ENCODE measurements at regions not wholly inside any gene's neighbourhood (a gene's known extent, or its start where the extent isn't known, plus 50 kb on each side); places are given as distances from the start of the nearest gene placed in this dataset.
"Not testable (repeated sequence)": the region's sequence is repeated elsewhere in the genome, so short reads cannot be mapped to it uniquely, and the experiment has no call there.

DNA sequence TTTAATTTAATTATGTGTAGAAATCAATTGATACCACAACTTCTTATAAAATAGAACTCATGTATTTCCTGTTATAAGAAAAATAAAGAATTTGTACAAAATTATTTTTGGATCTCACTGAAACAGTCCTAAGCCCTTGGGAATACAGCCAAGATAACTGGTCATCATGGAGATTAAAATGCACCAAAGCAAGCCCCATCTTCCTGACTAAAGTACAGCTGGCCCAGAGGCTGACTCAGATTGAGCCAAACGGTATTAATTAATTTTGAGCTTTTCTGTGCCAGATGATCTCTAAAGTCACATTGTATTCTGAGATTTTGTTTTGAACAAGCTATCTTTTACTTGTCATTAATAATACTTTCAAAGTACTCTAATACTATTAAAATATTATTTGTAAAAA lies 978.5 kb downstream of the TBC1D32 start:
- DNase-seq (ENCODE audit: low spot score): no peak

DNA sequence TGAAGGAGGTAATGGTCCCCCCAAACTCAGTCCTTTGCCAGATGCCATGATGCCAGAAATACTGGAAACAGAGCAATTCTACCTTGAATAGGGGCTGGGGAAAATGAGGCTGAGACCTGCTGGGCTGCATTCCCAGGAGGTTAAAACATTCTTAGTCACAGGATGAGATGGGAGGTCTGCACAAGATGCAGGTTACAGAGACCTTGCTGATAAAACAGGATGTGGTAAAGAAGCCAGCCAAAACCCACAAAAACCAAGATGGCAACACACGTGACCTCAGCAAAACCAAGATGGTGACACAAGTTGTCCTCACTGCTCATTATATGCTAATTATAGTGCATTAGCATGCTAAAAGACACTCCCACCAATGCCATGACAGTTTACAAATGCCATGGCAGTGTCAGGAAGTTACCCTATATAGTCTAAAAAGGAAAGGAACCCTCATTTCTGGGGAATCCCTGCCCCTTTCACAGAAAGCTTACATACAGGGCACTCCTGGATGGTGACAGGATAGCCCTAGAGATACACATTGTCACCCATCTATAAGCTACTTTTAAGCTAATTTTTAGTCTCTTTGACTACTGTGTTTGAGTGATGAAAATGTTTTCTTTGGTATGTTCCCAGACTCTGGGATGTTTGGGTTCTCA lies 979.7 kb downstream of the TBC1D32 start:
- DNase-seq (ENCODE audit: low spot score): no peak

DNA sequence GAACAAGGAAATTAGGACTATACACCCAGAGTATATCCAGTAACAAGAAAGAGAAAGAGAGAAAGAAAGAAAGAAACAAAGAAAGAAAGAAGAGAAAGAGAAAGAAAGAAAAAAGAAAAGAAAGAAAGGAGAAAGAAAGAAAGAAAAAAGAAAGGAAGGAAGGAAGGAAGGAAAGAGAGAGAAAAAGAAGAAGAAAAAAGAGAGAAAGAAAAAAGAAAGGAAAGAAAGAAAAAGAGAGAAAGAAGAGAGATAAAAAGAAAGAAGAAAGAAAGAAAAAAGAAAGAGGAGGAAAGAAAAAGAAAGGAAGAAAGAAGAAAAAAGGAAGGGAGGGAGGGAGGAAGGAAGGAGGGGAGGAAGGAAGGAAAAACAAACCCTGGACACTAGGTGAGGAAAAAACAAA lies 981.8 kb downstream of the TBC1D32 start:
- no peak for DNase-seq (ENCODE audit: low spot score)

DNA sequence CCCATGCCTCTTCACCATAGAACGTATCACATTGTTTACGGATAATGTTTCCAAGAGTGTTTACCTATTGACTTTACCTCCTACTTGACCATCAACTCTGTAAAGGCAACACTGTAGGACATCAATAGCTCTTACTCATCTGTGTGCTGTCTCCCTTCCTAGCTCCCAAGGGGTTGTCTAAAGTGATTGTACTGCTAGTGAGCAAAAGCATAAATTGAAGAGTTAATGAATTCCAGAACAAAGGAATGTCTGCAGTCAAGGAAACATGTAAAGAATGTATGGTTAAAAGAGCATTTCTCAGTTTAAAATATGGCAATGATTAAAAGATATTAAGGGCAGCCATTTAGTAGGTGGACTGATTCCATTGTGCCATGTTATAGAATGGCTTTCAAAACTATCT lies 985.4 kb downstream of the TBC1D32 start:
- no peak for DNase-seq (ENCODE audit: low spot score)

DNA sequence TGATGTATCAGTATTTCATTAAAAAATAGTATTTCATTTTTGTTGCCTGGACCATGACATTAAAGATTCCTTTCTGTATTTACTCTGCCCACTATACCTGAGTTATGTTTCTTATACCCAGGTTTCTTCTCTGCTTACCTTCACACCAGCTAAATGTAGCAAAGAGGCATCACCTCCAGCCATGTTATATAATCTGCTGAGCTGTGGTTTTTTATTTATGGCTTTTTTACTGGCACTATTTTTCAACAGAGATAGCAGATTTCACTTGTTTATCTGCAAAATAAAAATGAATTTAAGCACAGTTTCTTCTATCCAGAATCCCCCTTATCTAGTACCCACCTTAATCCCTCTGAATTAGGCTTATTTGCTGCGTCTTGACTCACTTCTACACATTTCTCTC lies 979.0 kb upstream of the MAN1A1 start:
- DNase-seq (ENCODE audit: low spot score): no peak

DNA sequence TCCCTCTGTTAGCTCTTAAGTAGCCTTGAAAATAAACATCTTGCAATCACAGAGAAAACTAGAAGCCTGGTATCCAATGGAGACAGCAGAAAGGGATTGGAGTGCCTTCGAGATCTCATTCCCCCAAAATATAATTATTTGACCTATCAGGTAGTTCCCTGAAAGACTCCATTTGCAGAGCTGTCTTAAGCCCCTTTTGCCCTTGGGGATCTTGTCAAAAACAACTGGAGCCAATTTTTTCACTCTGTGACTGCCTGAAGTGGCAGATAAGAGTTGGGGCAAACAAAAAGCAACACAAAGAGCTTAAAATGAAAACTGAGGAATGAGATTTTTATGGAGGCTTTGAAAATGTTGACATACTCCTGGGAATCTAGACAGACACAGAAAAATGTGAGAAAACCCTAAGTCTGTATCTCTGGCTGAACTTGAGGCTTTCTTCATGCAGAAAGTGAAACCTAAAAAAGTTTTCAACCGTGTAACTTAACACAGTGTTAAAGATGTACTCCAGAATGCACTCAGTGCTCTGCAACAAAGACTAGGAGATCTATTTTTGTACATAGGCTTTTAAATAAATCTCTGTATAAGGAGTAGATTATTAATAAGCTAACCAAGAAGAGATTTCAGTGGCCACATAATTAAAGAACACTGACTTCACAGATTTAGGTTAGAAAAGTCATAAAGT lies 971.1 kb upstream of the MAN1A1 start:
- DNase-seq (ENCODE audit: low spot score): no peak

DNA sequence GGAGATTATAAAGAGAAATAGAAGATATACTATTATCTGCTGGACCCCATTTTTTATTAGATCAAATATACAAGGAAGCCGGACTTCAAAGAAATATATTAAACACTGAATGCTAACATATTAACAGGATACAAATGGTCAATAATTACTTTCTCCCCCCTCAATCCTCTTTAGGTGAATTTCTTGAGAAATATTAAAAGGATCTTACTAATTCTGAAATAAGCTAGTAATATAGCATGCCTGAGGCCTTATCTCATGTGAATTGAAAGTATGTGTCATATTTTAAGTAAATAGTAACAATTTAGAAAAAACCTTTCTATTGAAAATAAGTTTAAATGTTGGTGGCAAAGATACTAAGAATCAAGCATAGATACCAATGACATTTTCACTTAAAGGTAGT lies 954.7 kb upstream of the MAN1A1 start:
- DNase-seq (ENCODE audit: low spot score): no peak

DNA sequence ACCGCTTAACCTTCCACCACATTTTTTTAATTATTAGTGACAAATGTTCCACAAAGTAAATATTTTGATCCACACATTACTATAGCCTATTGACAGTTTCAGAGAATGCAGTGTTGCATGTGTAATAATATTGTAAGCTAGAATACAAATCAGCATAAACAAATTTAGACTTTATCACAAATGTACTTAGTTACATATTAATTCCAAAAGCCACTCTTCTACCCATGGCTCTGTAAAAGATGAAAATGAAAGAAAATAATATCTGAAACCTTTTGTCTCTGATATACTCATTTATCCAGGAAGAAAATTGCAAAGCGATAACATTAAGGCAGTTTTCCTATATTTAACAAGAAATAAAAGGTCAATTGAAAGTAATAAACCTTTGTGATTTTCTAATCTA lies 954.0 kb upstream of the MAN1A1 start:
- DNase-seq (ENCODE audit: low spot score): no peak

DNA sequence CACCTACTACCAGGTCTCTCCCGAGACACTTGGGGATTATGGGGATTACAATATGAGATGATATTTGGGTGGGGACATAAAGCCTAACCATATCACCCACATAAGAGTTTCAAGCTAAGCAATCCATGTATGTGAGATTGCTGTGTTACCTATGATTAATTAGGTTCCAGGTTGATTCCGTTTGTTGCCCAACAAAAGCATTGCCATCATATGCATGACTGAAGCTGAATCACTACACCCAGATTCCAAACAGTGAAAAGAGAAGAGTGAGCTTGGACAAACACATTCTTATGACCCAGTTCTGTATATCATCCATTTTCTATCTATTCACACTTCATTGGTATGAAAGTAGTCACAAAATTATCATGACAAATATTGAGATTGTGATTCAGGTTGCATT lies 952.5 kb upstream of the MAN1A1 start:
- DNase-seq (ENCODE audit: low spot score): no peak

DNA sequence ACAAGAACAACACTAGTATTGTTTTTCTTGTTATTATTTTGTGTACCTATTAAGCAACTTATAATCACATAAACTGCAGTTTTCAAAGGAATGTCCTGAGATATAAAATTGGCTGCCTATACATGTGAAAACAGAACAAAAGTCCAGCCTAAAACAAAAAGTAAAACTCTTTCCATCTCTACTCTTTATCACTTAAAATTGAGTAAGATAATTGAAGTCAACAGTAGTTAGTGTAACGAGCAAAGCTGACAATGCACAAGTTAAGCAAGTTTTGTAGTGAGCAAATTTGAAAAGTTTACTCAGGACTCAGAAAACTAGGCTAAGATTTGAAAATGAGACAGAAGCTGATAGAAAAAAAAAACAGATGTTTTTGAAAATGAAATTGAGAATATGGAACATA lies 941.4 kb upstream of the MAN1A1 start:
- no peak for DNase-seq (ENCODE audit: low spot score)

DNA sequence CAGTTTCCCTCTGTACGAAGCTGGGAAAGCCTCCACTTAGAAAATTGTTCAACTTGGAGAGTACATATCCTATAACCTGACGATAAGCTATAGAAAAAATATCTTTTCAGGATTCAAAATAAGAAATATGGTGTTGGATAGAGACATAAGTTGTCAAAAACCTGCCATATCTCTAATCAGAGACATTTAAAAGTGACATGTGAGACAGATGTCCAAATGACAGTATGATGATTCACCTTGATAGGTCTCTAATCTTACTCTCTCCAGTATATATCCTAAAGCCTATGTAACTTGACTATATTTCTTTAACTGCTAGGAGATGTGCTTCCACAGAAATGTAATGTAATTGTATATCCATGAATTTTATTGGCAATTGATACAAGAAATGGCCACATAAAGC lies 932.4 kb upstream of the MAN1A1 start:
- DNase-seq (ENCODE audit: low spot score): no peak

DNA sequence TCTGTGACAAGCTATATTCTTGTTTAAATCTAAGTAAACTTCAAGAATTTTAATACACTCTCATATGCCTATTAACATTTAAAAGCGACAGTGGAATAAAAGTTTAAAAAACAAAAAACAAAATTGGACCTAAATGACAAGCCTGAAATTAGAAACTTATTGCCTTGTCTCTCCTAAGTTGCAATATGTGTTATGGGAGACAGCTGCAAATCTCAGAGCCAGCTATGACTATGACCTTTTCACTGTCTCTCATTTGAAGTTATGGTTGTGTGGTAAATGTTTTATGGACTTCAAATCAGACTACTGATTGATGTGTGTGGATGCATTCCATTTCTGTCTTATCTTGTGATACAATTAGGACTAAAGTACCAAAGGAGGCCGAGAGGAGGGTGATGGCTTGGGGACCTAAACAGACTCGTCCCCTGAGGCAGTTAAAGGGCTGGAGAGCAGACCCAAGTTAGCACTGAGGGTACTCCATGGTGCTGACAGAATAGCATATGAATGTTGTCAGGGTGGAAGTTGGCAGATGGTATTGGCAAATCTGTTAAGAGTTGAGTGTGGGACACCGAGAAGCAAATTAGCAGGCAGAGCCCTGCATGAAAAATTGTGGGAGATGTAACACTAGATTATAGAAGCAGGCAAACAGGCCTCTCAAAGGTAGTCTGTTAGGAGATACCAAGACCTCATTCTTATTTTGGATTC lies 930.1 kb upstream of the MAN1A1 start:
- no peak for DNase-seq (ENCODE audit: low spot score)

DNA sequence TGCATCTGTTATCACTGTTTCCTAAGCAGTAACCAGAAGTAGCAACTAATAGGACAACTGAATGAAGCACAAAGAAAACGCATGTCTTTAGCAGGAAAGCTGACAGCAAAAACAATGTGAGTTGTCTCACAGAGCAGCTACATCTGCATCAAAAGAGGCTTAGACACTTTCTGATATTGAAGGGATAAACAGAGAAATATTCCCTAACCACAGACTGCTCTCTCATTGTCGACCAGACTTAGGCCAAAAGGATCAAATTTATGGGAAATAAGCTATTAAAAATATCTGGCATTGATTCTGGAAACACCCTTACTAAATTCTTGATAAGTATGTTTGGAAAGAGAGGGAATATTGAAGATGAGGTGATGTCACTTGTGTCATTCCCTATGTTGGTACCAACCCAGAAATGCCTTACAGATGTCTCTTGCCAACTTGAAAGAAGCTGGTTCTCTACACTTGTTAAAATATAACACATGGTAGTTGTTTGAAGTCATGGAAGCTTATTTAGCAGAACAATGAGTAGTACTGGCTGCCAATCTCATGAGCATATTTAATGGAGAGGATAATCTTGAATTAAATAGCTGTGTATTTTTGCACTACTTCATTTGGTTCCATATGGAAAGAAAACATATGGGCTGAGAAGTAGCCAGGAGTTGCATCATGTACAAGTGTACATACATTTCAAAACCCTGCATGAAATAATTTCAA lies 929.3 kb upstream of the MAN1A1 start:
- DNase-seq (ENCODE audit: low spot score): no peak

DNA sequence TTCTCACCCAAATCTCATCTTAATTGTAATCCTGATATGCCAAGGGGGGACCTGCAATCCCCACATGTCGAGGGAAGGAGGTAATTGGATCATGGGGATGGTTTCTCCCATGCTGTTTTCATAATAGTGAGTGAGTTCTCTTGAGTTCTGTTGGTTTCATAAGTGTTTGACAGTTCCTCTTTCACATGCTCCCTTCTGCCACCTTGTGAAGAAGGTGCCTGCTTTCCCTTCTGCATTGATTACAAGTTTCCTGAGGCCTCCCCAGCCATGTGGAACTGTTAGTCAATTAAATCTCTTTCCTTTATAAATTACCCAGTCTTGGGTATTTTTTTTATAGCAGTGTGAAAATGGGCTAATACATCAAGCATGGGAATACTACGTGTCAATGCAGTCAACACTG lies 925.0 kb upstream of the MAN1A1 start:
- DNase-seq (ENCODE audit: low spot score): no peak

DNA sequence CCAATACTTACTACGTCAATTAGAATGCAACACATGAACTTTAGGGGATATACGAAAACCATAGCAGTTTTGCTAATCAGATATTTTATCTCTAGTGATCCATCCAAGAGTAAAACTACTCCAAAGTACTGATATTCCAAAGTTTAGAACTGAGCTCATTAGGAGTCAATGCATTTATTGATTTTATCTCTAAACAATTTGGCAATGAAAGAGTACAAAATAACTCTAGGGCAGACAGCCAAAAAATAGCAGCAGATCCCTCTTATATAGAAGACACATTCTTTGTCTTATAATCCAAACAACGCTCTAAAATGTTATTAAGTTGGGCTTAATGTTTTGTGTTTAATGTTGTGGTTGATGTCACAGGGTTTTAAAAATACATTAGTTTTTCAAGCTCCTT lies 923.9 kb upstream of the MAN1A1 start:
- DNase-seq (ENCODE audit: low spot score): no peak

DNA sequence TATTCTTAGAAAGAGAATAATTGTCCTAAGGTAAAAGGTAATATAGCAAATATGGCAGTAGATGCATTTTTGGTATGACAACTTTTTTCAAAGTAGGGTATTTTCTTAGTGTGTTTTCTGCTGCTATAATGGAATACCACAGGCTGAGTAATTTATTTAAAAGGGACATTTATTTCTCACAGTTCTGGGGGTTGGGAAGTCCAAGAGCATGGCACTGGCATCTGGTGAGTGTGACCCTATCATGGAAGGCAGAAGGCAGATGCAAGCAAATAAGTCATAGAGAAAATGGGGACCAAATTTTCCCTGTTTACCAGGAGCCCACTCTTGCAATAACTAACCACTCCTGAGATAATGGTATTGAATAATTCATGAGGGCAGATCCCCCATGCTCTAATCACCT lies 922.5 kb upstream of the MAN1A1 start:
- DNase-seq (ENCODE audit: low spot score): no peak

DNA sequence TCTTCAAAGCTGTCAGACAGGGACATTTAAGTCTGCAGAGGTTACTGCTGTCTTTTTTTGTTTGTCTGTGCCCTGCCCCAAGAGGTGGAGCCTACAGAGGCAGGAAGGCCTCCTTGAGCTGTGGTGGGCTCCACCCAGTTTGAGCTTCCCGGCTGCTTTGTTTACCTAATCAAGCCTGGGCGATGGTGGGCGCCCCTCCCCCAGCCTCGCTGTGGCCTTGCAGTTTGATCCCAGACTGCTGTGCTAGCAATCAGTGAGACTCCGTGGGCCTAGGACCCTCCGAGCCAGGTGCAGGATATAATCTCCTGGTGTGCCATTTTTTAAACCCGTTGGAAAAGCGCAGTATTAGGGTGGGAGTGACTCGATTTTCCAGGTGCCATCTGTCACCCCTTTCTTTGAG lies 918.7 kb upstream of the MAN1A1 start:
- DNase-seq (ENCODE audit: low spot score): not testable (repeated sequence)

DNA sequence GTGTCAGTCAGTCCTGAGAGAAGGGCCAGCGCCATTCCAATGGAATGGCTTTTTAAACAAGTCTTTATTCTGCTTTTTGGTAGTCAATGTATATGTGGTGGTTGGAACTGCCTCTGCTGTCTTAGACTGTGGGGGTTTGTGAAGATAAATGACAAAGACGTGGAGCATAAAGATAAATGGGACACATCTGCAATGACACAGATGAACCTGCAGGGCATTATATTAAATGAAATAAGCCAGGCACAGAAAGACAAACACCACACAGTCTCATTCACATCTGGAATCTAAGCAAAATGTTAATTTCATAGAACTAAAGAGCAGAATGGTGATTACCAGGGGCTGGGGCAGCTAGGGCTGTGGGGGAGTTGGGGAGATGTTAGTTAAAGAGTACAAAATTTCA lies 912.8 kb upstream of the MAN1A1 start:
- no peak for DNase-seq (ENCODE audit: low spot score)

DNA sequence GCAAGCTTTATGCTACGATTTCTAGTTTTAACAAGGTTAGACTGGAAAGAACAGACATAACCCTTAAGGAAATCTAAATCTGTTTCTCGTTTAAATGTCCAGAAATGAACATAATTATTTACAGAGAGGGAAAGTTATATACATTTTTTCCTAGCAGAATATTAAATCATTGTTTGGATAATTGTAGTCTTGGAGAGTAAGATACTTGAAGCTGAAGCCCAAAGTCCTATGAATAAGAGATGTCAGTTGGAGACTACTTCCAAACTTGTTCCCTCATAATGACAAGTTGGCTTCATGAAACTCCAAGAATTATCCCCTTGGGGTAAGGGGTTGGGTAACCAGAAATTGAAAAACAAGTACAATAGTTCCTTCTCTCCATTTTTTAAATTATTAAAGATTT lies 911.1 kb upstream of the MAN1A1 start:
- no peak for DNase-seq (ENCODE audit: low spot score)

DNA sequence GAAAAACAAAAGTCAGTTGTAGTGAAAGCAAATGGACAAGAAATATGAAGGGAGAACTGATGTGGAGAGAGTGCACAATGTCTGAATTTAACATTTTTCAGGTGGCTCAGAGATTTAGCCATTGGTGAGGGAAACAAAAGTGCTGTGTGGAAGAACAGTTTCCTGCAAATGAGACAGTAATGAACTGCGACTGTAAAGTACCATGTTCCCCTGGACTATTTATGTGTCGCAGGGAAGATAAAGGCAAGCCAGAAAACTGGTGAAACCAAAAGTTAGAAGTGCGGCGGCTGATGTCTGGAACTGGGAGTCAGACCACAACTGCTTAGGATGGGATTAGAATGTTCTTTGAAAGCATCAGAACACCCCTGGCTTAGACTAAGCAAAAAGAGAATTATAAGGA lies 905.1 kb upstream of the MAN1A1 start:
- no peak for DNase-seq (ENCODE audit: low spot score)

DNA sequence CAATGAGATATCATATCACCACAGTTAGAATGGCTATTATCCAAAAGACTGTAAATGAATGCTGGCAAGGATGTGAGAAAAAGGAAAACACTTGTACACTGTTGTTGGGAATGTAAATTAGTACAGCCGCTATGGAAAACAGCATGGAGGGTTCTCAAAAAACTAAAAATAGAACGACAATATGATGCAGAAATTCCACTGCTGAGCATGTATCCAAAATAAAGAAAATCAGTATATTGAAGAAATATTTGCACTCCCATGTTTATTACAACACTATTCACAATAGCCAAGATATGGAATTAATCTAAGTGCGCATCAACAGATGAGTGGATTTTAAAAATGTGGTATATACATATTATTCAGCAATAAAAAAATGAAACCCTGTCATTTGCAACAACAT lies 898.9 kb upstream of the MAN1A1 start:
- no peak for DNase-seq (ENCODE audit: low spot score)

DNA sequence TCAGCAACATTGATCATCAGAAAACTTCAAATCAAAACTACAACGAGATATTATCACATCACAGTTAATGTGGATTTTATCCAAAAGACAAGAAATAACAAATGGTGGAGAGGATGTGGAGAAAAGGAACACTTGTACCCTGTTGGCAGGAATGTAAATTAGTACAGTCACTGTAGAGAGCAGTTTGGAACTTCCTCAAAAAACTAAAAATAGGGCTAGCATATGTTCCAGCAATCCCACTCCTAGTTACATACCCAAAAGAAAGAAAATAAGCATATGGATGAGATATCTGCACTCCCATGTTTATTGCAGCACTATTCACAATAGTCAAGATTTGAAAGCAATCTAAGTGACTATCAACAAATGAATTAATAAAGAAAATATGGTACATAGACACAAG lies 887.7 kb upstream of the MAN1A1 start:
- DNase-seq (ENCODE audit: low spot score): no peak

DNA sequence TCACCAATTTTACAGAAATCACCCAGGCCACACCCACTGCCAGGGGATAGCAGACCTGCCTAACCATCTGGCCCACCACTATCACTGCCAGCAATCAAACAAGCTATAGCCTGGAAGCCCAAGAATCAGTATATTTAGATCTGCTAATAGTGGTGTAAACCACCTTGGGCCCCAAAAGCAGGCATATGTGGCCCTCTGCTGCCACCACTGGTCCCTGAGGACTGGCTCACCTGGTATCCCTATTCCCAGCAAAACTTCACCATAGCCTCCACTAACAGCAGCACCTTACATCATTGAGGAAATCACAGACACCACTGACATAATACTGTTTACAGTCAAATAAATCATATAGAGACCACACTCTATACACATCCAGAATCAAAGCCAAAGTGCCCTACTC lies 880.4 kb upstream of the MAN1A1 start:
- DNase-seq (ENCODE audit: low spot score): no peak

Data from LoVo (cell line).